Activated T-cell treated with anti-CD3 and anti-CD28 coated beads, Interleukin-2, amount 50 U/mL, for 4 hours (primary cell): ENCODE measurements at regions not wholly inside any gene's neighbourhood (a gene's known extent, or its start where the extent isn't known, plus 50 kb on each side); places are given as distances from the start of the nearest gene placed in this dataset.
"Not testable (repeated sequence)": the region's sequence is repeated elsewhere in the genome, so short reads cannot be mapped to it uniquely, and the experiment has no call there.

ENCODE experiments used
- ATAC-seq, 2 donors: fragments of 200-7000 bp; cut with Tn5 transposase; one replicate each; pipeline ENCODE4 v1.10.0; 2021
- DNase-seq: peaks from one replicate; pipeline ENCODE4 v3.0.0-alpha.2; 2020
- H3K27me3 Mint-ChIP-seq: one replicate; pipeline ENCODE4 v1.8.0; 2021; ENCODE audit warnings: low read depth, mixed read lengths
- H3K36me3 Mint-ChIP-seq: one replicate; pipeline ENCODE4 v1.8.0; 2022; ENCODE audit warnings: mixed read lengths; ENCODE audit not compliant: insufficient read depth
- H3K4me1 Mint-ChIP-seq: one replicate; pipeline ENCODE4 v1.8.0; 2021; ENCODE audit warnings: low read depth, mixed read lengths
- H3K4me3 Mint-ChIP-seq: one replicate; pipeline ENCODE4 v1.8.0; 2021; ENCODE audit warnings: mild to moderate bottlenecking, moderate library complexity, mixed read lengths
- H3K9me3 Mint-ChIP-seq: one replicate; pipeline ENCODE4 v1.8.0; 2021; ENCODE audit warnings: mixed read lengths

- H3K4me1 Mint-ChIP-seq, H3K4me3 Mint-ChIP-seq, DNase-seq: not testable (repeated sequence)
These were observed 110.5 kb downstream of the ART5 start for GRCh38 chr11:3531280-3531679.

GRCh38 chr11:3523567-3523966 lies 118.2 kb downstream of the ART5 start:
- not testable (repeated sequence) for H3K4me1 Mint-ChIP-seq, ATAC-seq, DNase-seq, H3K9me3 Mint-ChIP-seq, H3K4me3 Mint-ChIP-seq, H3K36me3 Mint-ChIP-seq, H3K27me3 Mint-ChIP-seq

More at GRCh38 chr11:3531280-3531679, 110.5 kb downstream of the ART5 start:
- not testable (repeated sequence) for H3K36me3 Mint-ChIP-seq, H3K27me3 Mint-ChIP-seq, ATAC-seq, H3K9me3 Mint-ChIP-seq

- H3K9me3 Mint-ChIP-seq, H3K27me3 Mint-ChIP-seq, H3K36me3 Mint-ChIP-seq, ATAC-seq, DNase-seq, H3K4me3 Mint-ChIP-seq: not testable (repeated sequence)
- peaks cover 11% of the 10 kb centered on the region for H3K4me1 Mint-ChIP-seq
These were observed 120.9 kb downstream of the ART5 start for GRCh38 chr11:3520905-3521304.

GRCh38 chr11:3519841-3520240 lies 122.0 kb downstream of the ART5 start:
- DNase-seq, H3K9me3 Mint-ChIP-seq, ATAC-seq, H3K36me3 Mint-ChIP-seq, H3K27me3 Mint-ChIP-seq, H3K4me3 Mint-ChIP-seq: not testable (repeated sequence)
- peaks cover 18% of the 10 kb centered on the region for H3K4me1 Mint-ChIP-seq

DNA sequence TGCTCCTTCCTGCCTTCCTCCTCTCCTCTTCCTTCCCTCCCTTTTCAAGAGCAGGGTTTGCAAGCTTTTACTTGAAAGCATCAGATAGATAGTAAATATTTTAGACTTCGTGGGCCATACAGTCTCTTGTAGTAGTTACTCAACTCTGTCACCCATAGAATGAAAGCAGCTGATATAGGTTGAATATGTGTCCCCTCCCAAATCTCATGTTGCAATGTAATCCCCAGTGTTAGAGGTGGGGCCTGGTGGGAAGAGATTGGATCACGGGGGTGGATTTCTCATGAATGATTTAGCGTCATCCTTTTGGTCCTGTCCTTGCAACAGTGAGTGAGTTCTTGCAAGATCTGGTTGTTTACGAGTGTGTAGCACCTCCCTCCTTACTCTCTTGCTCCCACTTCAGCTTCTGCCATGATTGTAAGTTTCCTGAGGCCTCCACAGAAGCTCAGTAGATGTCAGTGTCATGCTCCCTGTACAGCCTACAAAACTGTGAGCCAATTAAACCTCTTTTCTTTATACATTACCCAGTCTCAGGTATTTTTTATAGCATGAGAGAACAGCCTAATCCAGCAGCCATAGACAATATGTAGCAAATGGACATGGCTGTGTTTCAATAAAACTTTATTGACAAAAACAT lies 124.7 kb downstream of the ART5 start:
- H3K4me3 Mint-ChIP-seq, H3K9me3 Mint-ChIP-seq, H3K36me3 Mint-ChIP-seq, H3K27me3 Mint-ChIP-seq, ATAC-seq, DNase-seq: not testable (repeated sequence)
- peaks cover 36% of the 10 kb centered on the region for H3K4me1 Mint-ChIP-seq

DNA sequence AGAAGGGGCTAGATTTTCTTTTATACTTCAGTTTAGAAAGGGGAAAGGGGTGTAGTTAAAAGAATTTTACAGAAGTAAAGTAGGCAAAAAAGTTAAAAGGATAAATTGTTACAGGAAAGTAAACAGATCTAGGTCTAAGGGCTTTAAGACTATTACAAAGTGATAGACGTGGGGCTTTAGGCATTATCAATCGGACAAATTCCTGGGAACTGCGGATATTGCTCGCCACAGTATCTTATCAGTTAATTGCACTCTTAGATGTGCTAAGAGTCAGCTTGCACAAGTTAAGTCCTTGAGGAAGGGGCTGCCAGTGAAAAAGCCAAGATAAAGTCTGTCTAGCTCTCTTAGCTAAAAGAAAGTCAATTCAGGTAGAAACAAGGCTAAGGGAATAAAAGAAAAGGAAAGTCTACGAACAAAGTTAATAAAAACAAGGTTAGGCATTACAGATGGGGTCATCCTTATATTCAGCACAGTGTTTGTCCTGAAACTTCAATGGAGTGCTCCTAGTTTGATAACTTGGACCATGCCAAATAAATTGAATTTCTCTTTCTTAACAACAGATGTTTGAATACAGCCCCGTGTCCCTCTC lies 125.4 kb downstream of the ART5 start:
- peaks cover 42% of the 10 kb centered on the region for H3K4me1 Mint-ChIP-seq
- not testable (repeated sequence) for H3K9me3 Mint-ChIP-seq, DNase-seq, H3K36me3 Mint-ChIP-seq, ATAC-seq, H3K27me3 Mint-ChIP-seq, H3K4me3 Mint-ChIP-seq

GRCh38 chr11:3514635-3515424 lies 127.0 kb downstream of the ART5 start:
- H3K4me1 Mint-ChIP-seq: peaks cover 54% of the 10 kb centered on the region
- not testable (repeated sequence) for H3K9me3 Mint-ChIP-seq, H3K27me3 Mint-ChIP-seq, DNase-seq, H3K36me3 Mint-ChIP-seq, ATAC-seq
- peak overlapping the region; percentile 82 for H3K4me3 Mint-ChIP-seq

GRCh38 chr11:3513311-3513710 lies 128.5 kb downstream of the ART5 start:
- not testable (repeated sequence) for H3K9me3 Mint-ChIP-seq, H3K27me3 Mint-ChIP-seq, H3K36me3 Mint-ChIP-seq, ATAC-seq, DNase-seq
- Mint-ChIP-seq H3K4me1 (peaks cover 50% of the 10 kb centered on the region), H3K4me3 (peak overlapping the region; percentile 82)

DNA sequence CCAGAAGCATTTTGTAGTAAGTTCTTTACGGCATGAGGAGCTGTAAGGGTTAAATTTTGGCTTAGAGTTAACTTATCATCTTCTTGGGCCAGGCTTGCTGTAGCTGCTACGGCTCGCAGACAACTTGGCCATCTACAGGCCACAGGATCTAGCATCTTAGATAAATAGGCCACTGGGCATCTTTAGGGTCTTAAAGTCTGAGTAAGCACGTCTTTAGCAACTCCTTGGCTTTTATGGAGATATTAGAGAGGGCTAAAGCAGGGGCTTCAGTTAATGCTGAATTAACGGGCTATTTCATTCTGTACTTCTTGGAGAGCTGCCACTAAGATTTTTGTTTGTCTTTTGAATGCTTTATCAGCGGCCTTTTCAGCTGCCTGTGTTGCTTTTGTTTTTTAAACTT lies 129.0 kb downstream of the ART5 start:
- not testable (repeated sequence) for H3K27me3 Mint-ChIP-seq, ATAC-seq, H3K9me3 Mint-ChIP-seq, H3K36me3 Mint-ChIP-seq, DNase-seq
- Mint-ChIP-seq H3K4me1 (peaks cover 50% of the 10 kb centered on the region), H3K4me3 (peak overlapping the region; percentile 82)

GRCh38 chr11:3512133-3512703 lies 129.6 kb downstream of the ART5 start:
- not testable (repeated sequence) for ATAC-seq, H3K27me3 Mint-ChIP-seq, H3K36me3 Mint-ChIP-seq, H3K9me3 Mint-ChIP-seq
- peaks cover 50% of the 10 kb centered on the region for H3K4me1 Mint-ChIP-seq
- peak overlapping the region; percentile 82 for H3K4me3 Mint-ChIP-seq
- DNase-seq: peak; percentile 14

GRCh38 chr11:3511416-3512132 lies 130.2 kb downstream of the ART5 start:
- not testable (repeated sequence) for DNase-seq, H3K27me3 Mint-ChIP-seq, ATAC-seq, H3K36me3 Mint-ChIP-seq, H3K9me3 Mint-ChIP-seq
- Mint-ChIP-seq H3K4me1 (peaks cover 45% of the 10 kb centered on the region), H3K4me3 (peak overlapping the region; percentile 82)

DNA sequence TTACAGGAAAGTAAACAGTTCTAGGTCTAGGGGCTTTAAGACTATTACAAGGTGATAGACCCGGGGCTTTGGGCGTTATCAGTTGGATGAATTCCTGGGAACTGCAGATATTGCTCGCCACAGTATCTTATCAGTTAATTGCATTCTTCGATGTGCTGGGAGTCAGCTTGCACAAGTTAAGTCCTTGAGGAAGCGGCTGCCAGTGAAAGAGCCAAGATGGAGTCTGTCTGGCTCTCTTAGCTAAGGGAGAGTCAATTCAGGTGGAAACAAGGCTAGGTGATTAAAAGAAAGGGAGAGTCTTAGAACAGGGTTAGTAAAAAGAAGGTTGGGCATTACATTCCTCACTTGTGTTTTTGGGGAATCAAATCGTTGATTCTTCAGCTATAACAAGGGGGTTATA lies 130.6 kb upstream of the ZNF195 start:
- ATAC-seq, H3K9me3 Mint-ChIP-seq, H3K4me3 Mint-ChIP-seq, DNase-seq, H3K36me3 Mint-ChIP-seq, H3K27me3 Mint-ChIP-seq: not testable (repeated sequence)
- H3K4me1 Mint-ChIP-seq: peaks cover 36% of the 10 kb centered on the region

DNA sequence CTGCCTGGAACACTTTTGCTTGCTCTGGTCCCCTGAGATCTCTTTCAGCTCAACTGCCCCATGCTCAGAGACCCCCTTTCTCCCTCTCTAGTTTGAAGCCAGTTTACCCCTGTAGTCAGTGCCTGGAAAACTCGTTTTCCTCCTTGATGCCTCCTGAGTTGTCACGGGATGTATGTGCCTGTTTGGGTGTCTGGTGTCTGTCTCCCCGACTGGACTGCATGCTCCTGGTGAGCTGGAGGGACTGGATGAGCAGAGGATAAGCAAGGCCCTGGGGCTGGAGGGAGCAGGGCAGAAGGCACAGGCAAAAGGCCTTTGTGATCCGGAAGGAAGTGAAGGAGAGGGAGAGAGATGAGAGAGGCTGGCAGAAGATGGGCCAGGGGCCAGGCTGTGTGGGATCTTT lies 120.3 kb upstream of the ZNF195 start:
- not testable (repeated sequence) for H3K4me1 Mint-ChIP-seq, H3K36me3 Mint-ChIP-seq, H3K9me3 Mint-ChIP-seq, H3K27me3 Mint-ChIP-seq, DNase-seq, ATAC-seq, H3K4me3 Mint-ChIP-seq

DNA sequence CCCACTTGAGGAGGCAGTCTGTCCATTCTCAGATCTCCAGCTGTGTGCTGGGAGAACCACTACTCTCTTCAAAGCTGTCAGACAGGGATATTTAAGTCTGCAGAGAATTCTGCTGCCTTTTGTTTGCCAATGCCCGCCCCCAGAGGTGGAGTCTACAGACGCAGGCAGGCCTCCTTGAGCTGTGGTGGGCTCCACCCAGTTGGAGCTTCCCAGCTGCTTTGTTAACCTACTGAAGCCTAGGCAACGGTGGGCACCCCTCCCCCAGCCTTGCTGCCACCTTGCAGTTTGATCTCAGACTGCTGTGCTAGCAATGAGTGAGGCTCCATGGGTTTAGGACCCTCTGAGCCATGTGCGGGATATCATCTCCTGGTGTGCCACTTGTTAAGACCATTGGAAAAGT lies 119.4 kb upstream of the ZNF195 start:
- ATAC-seq, DNase-seq, H3K4me3 Mint-ChIP-seq, H3K27me3 Mint-ChIP-seq, H3K36me3 Mint-ChIP-seq, H3K9me3 Mint-ChIP-seq, H3K4me1 Mint-ChIP-seq: not testable (repeated sequence)
